ENCODE measurements at regions not wholly inside any gene's neighbourhood (a gene's known extent, or its start where the extent isn't known, plus 50 kb on each side); places are given as distances from the start of the nearest gene placed in this dataset.

DNA sequence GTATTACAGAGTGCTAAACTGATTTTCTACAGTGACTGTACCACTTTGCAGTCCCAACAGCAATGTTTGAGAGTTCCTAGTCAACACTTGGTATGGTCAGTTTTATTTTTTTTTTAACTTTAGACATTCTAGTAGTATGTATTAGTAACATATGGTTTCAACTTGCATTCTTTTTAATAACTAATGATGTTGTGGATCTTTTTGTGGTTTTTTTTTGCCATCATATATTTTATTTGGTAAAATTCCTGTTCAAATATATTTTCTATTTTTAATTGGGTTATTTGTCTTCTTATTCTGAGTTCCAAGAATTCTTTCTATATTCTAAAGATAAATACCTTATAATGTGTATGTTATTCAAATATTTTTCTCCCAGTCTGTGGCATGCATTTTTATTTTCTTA is 189.4 kb upstream of the ECI2 start:
- no peak for DNase-seq (ENCODE audit: low read depth)

- DNase-seq (ENCODE audit: low read depth): no peak
These were observed 187.9 kb upstream of the ECI2 start for GRCh38 chr6:4323322-4323721.

GRCh38 chr6:4322846-4323309 is 187.5 kb upstream of the ECI2 start:
- DNase-seq (ENCODE audit: low read depth): no peak

GRCh38 chr6:4322134-4322845 is 186.9 kb upstream of the ECI2 start:
- DNase-seq (ENCODE audit: low read depth): no peak

DNA sequence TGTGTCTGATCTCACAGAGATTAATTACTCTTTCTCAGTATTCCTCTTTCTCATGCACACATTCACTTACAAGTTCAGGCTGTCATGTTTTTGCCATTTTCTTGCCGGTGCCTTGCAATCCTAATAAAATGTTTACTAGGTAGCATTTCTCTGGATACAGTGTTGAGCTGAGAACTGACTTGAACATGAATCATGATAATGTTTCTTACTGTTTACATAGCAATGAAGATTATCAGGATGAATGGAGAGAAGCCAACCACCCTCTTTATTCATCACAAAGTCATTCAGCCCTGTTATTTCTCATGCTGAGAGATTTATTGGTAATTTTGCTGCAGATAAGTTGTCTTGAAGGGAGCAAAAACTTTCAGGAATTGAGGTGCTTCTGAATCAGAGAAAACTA is 185.5 kb upstream of the ECI2 start:
- no peak for DNase-seq (ENCODE audit: low read depth)

DNA sequence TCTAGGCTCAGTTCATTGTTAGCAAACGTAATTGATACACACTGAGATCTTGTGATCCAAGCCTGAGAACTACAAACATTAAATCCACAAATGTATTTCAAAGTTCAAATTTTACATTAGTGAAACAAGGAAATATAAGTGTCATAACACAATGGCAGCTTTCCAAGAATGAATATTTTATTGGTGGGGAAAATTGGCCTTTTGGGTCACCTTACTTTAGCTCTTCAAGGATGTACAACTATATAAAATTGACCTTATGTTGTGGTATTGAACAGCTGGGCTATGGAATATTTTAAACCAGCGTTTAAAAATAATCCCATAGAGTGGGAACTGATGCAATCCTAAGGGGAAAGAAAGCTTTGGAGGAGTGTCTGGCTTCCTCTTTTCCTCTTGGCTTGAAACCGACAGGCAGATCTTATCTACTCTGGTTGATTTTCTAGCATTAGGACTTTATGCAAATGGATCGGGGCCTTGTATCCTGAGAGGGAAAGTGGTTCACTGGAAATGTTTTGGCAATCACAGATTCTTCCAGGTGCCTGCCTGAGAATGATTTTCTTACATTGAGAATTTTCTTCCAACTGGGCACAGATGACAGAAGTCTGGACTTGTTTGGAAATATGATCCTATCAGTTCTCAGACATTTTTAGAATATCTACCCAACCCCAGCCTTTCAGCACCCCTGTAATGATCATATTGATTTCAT is 184.8 kb upstream of the ECI2 start:
- no peak for DNase-seq (ENCODE audit: low read depth)

DNA sequence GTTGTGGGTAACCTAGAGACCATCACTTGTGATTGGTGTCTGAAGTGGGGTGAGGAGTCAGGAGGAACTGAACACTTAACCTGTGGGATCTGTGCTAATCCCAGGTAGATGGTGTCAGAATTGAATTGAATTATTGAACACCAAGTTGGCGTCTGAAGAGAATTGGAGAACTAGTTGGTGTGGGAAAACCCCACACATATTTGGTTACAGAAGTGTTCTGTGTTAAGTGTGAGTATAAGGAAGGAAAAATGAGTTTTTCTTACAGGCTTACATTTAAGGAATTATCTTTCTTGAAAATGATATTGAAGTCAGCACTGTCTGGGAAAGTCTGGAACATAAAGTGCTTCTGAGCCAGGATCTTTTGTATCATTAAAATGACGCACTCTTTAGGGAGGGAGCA is 182.9 kb upstream of the ECI2 start:
- DNase-seq (ENCODE audit: low read depth): no peak

DNA sequence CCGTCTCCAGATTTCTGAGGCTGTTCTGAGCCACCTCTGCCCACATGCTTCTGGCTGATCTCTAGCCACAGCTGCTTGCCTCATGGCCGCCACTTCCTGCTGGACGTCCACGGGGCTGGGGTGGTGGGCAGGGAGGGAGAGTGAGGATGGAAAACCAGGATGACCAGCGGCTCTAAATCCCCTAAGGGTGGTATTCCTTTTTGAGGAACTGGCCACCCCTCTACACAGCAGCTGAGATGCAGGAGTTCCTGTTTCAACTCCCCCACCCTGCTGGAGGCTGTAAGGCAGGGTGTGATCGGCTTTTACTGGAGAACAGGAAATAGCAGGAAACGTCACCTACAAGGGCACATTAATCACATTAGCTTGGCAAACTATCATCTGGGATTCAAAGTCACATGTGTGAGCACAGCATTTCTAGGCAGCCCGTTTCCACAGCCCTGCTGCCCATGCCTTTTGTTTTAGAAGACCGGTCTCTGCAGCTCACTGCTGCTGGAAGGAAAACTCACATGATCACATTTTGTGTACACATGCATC is 181.6 kb upstream of the ECI2 start:
- no peak for DNase-seq (ENCODE audit: low read depth)

DNA sequence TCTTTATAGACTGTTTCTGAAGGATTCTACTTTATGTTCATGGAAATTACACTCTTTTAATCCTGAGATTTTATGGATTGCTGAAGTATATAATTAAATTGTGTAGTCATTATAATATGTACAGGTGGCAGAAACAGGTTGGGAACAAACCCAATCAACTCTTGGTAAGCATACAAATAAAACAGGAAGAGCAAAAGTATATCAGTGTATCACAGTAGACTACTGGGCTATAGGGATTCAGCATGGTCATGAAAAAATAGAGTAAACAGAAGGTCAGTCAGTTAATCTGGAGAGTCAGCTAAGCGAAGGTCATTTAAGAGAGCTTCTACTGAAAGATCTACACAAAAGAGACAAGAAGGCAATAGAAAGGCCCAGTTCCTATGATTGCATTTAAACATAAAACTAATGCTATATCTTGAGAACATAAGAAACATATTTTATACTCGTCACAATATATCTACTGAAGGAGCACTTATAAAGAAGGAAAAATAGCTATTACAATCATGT is 178.9 kb upstream of the ECI2 start:
- DNase-seq (ENCODE audit: low read depth): no peak

DNA sequence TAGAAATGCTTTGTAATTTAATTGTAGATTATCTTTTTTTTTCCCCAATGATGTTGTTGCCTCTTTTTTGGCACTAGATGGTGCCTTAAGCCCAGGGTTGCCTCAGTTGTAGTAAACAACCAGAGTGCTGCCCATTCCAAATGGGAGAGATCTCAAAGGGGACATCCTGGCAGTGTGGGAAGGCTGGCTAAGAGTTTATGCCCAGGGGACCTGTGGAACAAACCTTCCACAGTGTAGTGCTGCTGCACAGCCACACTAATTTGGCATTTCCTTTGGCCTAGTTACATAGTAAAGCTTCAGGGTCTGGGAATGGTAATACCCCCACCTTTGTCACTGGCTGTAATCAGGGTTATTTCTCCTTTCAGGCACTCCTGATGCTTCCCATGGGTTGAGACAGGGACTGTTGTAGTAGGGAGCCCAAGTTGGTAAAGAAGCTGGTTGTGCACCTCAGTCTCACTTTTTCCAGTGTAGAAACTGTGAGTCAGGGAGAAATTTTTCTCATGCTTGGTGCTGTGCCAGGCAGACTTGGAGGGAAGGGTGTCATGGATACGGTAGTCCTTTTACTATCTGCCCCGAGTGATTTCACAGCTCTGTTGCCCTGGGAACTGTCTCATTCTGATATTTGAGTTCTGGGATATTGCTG is 177.8 kb upstream of the ECI2 start:
- DNase-seq (ENCODE audit: low read depth): no peak

DNA sequence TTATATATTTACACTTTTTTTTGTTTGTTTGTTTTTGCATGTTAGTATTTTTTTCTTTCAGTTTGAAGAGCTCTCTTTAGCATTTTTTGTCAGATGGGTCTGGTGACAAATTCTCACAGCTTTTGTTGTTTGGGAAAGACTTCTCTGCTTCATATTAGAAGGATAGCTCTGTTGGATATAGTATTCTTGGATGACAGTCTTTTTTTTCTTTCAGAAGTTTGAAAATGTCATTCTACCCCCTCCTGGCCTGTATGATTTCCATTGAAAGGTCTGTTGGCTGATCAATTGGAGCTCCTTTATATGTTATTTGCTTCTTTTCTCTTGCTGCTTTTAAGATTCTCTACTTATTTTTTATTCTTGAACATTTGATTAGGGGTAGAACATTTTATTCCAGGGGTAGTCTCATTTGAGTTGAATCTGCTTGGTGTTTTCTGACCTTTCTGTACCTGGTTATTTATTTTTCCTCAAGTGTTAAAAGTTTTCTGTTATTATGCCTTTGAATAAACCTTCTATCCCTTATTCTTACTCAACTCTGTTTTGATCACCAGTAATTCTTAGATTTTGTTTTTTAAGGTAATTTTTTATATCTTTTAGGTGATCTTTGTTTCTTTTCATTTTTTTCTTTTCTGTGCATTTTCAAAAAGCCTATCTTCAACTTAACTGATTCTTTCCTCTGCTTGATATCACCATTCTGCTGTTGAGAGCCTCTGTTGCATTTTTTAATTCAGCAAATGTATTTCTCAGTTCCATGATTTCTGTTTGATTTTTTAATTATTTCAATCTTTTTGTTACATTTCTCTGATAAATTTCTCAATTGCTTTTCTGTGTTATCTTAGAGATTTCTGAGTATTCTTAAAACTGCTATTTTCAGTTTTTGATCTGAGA is 176.8 kb upstream of the ECI2 start:
- no peak for DNase-seq (ENCODE audit: low read depth)

GRCh38 chr6:4309540-4309939 is 174.2 kb upstream of the ECI2 start:
- no peak for DNase-seq (ENCODE audit: low read depth)

- no peak for DNase-seq (ENCODE audit: low read depth)
These were observed 173.0 kb upstream of the ECI2 start for GRCh38 chr6:4308364-4308763.

DNA sequence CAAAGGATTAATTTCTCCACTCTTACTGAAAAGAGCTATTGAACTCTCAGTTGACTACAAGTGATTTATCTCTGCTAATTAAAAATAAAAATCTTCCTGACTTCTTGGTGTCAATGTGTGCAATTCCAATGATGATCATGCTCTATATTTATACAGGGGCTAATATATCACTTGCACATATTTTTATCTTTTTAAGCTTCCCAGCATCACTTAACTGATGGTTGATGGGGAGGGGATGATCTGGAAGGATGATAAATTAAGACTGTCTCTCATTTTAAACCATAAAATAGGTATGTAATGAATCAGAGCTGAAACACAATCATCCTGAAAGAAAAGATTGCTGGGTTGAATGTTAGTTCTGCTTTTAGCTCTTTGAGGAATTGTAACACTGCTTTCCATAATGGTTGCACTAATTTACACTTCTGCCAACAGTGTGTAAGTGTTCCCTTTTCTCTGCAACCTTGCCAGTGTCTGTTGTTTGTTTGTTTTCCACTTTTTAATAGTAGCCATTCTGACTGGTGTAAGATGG is 169.6 kb upstream of the ECI2 start:
- DNase-seq (ENCODE audit: low read depth): no peak

GRCh38 chr6:4303638-4304037 is 168.3 kb upstream of the ECI2 start:
- no peak for DNase-seq (ENCODE audit: low read depth)

- DNase-seq (ENCODE audit: low read depth): no peak
These were observed 167.1 kb upstream of the ECI2 start for GRCh38 chr6:4302524-4302923.

- DNase-seq (ENCODE audit: low read depth): no peak
These were observed 166.5 kb upstream of the ECI2 start for GRCh38 chr6:4301871-4302270.

- DNase-seq (ENCODE audit: low read depth): no peak
These were observed 165.5 kb upstream of the ECI2 start for GRCh38 chr6:4300917-4301316.

DNA sequence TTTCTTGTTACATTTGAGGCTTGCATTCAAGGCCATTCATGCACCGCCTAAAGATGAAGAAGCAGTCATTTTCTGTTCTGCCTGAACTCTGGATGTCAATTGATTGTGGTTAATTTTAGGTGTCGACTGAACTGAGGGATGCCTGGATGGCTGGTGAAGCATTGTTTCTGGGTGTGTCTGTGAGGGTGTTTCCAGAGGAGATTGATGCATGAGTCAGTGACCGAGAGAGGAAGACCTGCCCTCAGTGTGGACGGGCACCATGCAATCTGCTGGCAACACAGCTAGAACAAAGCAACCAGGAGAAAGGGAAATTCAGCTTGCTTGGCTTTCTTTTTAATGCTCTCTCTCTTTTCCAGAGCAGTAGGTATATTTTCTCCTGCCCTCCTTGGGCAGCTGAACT is 164.1 kb upstream of the ECI2 start:
- no peak for DNase-seq (ENCODE audit: low read depth)

DNA sequence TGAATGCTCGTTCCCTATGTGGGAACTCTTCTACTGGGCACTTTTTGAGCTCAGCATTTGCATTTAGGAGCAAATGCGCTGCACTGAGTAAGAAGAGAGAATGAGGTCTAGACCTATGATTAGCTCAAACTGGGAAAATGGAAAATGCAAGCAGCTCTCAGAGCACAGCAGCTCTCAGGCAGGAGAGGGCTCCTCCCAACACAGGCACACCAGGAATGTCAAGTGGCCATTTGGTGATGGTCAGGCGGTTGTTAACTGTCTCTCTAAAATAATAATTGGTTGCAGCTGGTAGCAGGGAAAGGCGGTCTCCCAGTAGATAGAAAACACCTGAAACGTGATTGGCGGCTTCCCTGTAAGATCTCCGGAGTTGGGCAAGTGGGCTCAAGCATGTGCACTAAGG is 162.0 kb upstream of the ECI2 start:
- DNase-seq (ENCODE audit: low read depth): no peak

DNA sequence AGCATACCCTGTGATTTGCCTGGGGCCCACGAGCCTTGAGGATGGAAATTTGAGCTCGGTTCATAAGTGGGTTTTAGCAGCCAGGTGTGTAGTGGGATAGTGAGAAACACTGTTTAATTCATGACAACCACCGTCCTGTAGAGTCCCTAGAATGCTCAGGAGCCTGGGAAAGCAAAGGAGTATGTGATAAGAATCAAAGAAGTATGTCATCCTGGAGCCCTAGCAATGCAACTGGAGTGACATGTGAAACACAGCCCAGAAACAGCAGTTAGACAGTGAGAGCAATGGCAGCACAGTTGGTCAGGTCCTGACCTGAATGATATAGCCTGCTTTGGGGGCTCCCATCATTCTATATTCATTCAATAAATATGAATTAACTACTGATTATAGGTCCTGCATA is 161.2 kb upstream of the ECI2 start:
- no peak for DNase-seq (ENCODE audit: low read depth)

- DNase-seq (ENCODE audit: low read depth): no peak
These were observed 160.4 kb upstream of the ECI2 start for GRCh38 chr6:4295783-4296155.

Measured in stimulated activated CD4-positive, alpha-beta T cell treated with anti-CD3 and anti-CD28 coated beads, Interleukin-2, amount 100 ng/mL, for 4 hours (primary cell).